ENCODE measurements at regions not wholly inside any gene's neighbourhood (a gene's known extent, or its start where the extent isn't known, plus 50 kb on each side); places are given as distances from the start of the nearest gene placed in this dataset.

DNA sequence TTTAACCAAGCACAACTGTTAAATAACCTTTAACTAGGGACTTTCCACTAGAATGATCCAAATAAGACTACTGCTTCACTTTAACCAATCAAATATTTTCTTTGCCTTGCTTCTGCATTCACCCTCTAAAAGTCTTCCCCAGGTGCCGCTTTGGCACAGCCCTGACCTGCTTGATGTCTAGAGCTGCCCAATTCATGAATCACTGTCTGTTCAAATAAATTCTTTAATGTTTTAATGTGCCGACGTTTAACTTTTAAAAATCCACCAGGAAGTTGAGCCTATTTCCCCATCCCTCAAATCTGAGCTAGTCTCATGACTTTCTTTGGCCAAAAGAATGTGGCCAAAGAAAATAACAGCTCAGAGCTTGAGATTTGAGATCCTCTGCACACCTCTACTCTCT lies 277.8 kb upstream of the SOX9 start:
- no peak overlapping the region for H2BK15ac ChIP-seq (ENCODE audit: low read depth, low read length)
- H2BK5ac ChIP-seq (ENCODE audit: low read depth, low read length, poor library complexity, severe bottlenecking): no peak overlapping the region
- H3K27me3 ChIP-seq (ENCODE audit: control insufficient read depth, insufficient read depth, low read length): no peaks in the 10 kb centered on the region
- no peak overlapping the region for H3K23ac ChIP-seq (ENCODE audit: low read depth, low read length)
- H3K9ac ChIP-seq (ENCODE audit: low read depth, low read length): no peak overlapping the region
- CTCF ChIA-PET: interaction anchor here (0.6 kb wide), 1 partner anchor 878 kb away, joined by 3 read pairs; no protein-coding TSS in a partner anchor
- POLR2A ChIA-PET (ENCODE audit: unreplicated experiment): no interaction called here
- WGBS, 2 experiments (ENCODE audit: extremely low coverage in 2 of 2, insufficient read length in 1 of 2): 93% methylated on average over 3 of the region's 3 CpGs; no CpG with 5 or more reads in 1 of the 2 experiments
- H2AK5ac ChIP-seq (ENCODE audit: low read depth, low read length): no peak overlapping the region
- H3K4me1 ChIP-seq (ENCODE audit: control insufficient read depth, insufficient read depth, low read length): no peaks in the 10 kb centered on the region
- H4K8ac ChIP-seq (ENCODE audit: low read depth in 2 of 2, low read length in 2 of 2): no peak overlapping the region
- peaks cover 2% of the 10 kb centered on the region; the same call in 1 of the 2 replicates for H3K9me3 ChIP-seq (ENCODE audit: control insufficient read depth, insufficient read depth, low read length)
- H2BK20ac ChIP-seq (ENCODE audit: low read depth, low read length): no peak overlapping the region
- ATAC-seq (ENCODE audit: low read depth): no peak
- H3K36me3 ChIP-seq (ENCODE audit: control insufficient read depth, insufficient read depth, low read length): no peaks in the 10 kb centered on the region
- no peak overlapping the region for H4K91ac ChIP-seq (ENCODE audit: insufficient read depth, low read depth, low read length)
- DNase-seq: no peak
- H3K79me1 ChIP-seq (ENCODE audit: low read depth in 1 of 2, low read length in 2 of 2): no peaks in the 10 kb centered on the region
- H4K5ac ChIP-seq (ENCODE audit: low read depth, low read length): no peak overlapping the region
- H2AK9ac ChIP-seq (replicated peaks; ENCODE audit: low read depth, low read length, poor library complexity): no peak overlapping the region
- no peak overlapping the region for H3K4me3 ChIP-seq (ENCODE audit: insufficient read depth, low read depth, low read length)
- intact Hi-C loops (cut with micrococcal nuclease) (no loop called here), in situ Hi-C loops (cut with MboI; ENCODE audit: low sequenced_read_pairs) (no loop called here), dilution Hi-C loops (cut with HindIII; ENCODE audit: low sequenced_read_pairs, unreplicated experiment) (no loop called here)
- H3K18ac ChIP-seq (ENCODE audit: low read depth, low read length): no peak overlapping the region
- H3K27ac ChIP-seq (ENCODE audit: insufficient read depth, low read length): no peak overlapping the region
- H2BK120ac ChIP-seq (ENCODE audit: low read depth, low read length): no peak overlapping the region
- no peak overlapping the region for H3K4ac ChIP-seq (ENCODE audit: low read depth, low read length)
- no peaks in the 10 kb centered on the region for H4K20me1 ChIP-seq (ENCODE audit: insufficient read depth, low read length)
- no TSS peak for BruUV-seq (replicated peaks)
- H3K4me2 ChIP-seq (ENCODE audit: low read depth, low read length): no peak overlapping the region
- H3K9me1 ChIP-seq (ENCODE audit: insufficient read depth, low read length): no peaks in the 10 kb centered on the region
- TF ChIP-seq, protein P1, sequence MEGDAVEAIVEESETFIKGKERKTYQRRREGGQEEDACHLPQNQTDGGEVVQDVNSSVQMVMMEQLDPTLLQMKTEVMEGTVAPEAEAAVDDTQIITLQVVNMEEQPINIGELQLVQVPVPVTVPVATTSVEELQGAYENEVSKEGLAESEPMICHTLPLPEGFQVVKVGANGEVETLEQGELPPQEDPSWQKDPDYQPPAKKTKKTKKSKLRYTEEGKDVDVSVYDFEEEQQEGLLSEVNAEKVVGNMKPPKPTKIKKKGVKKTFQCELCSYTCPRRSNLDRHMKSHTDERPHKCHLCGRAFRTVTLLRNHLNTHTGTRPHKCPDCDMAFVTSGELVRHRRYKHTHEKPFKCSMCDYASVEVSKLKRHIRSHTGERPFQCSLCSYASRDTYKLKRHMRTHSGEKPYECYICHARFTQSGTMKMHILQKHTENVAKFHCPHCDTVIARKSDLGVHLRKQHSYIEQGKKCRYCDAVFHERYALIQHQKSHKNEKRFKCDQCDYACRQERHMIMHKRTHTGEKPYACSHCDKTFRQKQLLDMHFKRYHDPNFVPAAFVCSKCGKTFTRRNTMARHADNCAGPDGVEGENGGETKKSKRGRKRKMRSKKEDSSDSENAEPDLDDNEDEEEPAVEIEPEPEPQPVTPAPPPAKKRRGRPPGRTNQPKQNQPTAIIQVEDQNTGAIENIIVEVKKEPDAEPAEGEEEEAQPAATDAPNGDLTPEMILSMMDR (conservative IDR thresholded peaks at IDR 0.05; ENCODE audit: low read depth, low read length): no peak
- no peak for TF ChIP-seq CEBPB (IDR thresholded peaks at IDR 0.05; ENCODE audit: low read depth, low read length)
- no peak for TF ChIP-seq NFE2L2 (IDR thresholded peaks at IDR 0.05; ENCODE audit: low read depth, low read length)
- no peak for TF ChIP-seq RAD21 (IDR thresholded peaks at IDR 0.05; ENCODE audit: low read length)
- TF ChIP-seq MXI1 (IDR thresholded peaks at IDR 0.05; ENCODE audit: borderline replicate concordance, low read depth, low read length): no peak
- no peak for TF ChIP-seq BHLHE40 (IDR thresholded peaks at IDR 0.05; ENCODE audit: low read depth, low read length)
- TF ChIP-seq CHD1 (IDR thresholded peaks at IDR 0.05; ENCODE audit: low read depth, low read length): no peak
- TF ChIP-seq MAZ (IDR thresholded peaks at IDR 0.05; ENCODE audit: borderline replicate concordance, low read depth, low read length): no peak
- TF ChIP-seq, protein P2, sequence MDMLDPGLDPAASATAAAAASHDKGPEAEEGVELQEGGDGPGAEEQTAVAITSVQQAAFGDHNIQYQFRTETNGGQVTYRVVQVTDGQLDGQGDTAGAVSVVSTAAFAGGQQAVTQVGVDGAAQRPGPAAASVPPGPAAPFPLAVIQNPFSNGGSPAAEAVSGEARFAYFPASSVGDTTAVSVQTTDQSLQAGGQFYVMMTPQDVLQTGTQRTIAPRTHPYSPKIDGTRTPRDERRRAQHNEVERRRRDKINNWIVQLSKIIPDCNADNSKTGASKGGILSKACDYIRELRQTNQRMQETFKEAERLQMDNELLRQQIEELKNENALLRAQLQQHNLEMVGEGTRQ (IDR thresholded peaks at IDR 0.05; ENCODE audit: low read depth, low read length): no peak
- TF ChIP-seq SMC3 (IDR thresholded peaks at IDR 0.05; ENCODE audit: low read depth, low read length): no peak
- no peak for TF ChIP-seq RCOR1 (IDR thresholded peaks at IDR 0.05; ENCODE audit: insufficient replicate concordance, low read length)
- TF ChIP-seq POLR2A (IDR thresholded peaks at IDR 0.05; ENCODE audit: low read depth, low read length): no peak
- TF ChIP-seq RFX5 (IDR thresholded peaks at IDR 0.05; ENCODE audit: low read depth, low read length): no peak
- no peak for TF ChIP-seq MAFK (IDR thresholded peaks at IDR 0.05; ENCODE audit: low read depth, low read length)
- TF ChIP-seq, protein P3, sequence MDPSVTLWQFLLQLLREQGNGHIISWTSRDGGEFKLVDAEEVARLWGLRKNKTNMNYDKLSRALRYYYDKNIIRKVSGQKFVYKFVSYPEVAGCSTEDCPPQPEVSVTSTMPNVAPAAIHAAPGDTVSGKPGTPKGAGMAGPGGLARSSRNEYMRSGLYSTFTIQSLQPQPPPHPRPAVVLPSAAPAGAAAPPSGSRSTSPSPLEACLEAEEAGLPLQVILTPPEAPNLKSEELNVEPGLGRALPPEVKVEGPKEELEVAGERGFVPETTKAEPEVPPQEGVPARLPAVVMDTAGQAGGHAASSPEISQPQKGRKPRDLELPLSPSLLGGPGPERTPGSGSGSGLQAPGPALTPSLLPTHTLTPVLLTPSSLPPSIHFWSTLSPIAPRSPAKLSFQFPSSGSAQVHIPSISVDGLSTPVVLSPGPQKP (IDR thresholded peaks at IDR 0.05; ENCODE audit: borderline replicate concordance, low read depth, low read length): no peak
- TF ChIP-seq FOS (IDR thresholded peaks at IDR 0.05; ENCODE audit: low read depth, low read length): no peak
- H3K56ac ChIP-seq (ENCODE audit: extremely low read depth, insufficient read depth, low read length): no peak overlapping the region
- no peak overlapping the region for H2AFZ ChIP-seq (replicated peaks; ENCODE audit: low read length, poor library complexity)
- no peak overlapping the region for H3K14ac ChIP-seq (replicated peaks; ENCODE audit: low read depth, low read length)

Measured in IMR-90 (cell line).